ENCODE measurements at regions not wholly inside any gene's neighbourhood (a gene's known extent, or its start where the extent isn't known, plus 50 kb on each side); places are given as distances from the start of the nearest gene placed in this dataset.

DNA sequence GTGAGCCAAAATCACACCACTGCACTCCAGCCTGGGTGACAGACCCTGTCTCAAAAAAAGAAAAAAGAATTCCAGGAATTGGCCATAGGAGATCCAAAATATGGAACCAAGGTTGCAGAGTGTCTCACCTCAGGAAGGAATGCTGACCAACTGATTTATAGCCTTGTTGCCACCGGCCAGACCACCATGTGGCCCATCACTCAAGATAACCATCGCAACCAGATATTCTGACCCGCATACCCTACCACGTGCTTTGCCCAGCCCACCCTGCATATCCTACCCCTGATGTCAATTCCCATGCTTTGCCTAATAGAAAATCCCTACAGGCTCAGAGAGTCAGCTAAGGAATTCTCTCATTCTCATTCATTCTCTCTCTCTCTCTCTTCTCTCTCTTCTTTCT, 95.1 kb upstream of the DOCK9 start:
- no peak overlapping the region for H3K27ac ChIP-seq (ENCODE audit: low read depth)
- H3K36me3 ChIP-seq (ENCODE audit: insufficient read depth): peaks cover 2% of the 10 kb centered on the region
- no peaks in the 10 kb centered on the region for H3K4me1 ChIP-seq (ENCODE audit: insufficient read depth)
- H3K4me3 ChIP-seq (ENCODE audit: low read depth, low read length): no peak overlapping the region
- DNase-seq (ENCODE audit: extremely low spot score): no peak
- 86% methylated on average over 4 of the region's 4 CpGs for WGBS

DNA sequence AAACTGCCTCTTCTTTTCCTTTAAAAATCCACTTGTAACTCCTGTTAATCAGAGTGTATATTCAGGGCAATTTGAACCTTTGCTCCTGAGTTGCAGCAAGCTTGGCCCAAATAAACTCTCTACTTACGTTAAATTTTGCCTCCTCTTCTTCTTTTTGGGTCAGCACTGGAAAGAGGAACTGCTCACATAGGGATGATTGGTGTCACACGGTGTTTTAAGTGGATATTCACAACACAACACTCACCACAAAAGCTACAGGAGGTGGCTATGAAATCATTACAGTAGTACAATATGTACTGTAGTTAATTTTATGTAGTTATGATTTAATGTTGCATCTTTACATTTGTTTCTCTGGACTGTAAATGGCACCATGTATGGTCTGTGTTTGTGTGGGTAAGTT, 96.8 kb upstream of the DOCK9 start:
- no peak for DNase-seq (ENCODE audit: extremely low spot score)
- no peak overlapping the region for H3K4me3 ChIP-seq (ENCODE audit: low read depth, low read length)
- H3K4me1 ChIP-seq (ENCODE audit: insufficient read depth): no peaks in the 10 kb centered on the region
- 87% methylated on average over 2 of the region's 2 CpGs for WGBS
- H3K36me3 ChIP-seq (ENCODE audit: insufficient read depth): peaks cover 2% of the 10 kb centered on the region
- no peak overlapping the region for H3K27ac ChIP-seq (ENCODE audit: low read depth)

DNA sequence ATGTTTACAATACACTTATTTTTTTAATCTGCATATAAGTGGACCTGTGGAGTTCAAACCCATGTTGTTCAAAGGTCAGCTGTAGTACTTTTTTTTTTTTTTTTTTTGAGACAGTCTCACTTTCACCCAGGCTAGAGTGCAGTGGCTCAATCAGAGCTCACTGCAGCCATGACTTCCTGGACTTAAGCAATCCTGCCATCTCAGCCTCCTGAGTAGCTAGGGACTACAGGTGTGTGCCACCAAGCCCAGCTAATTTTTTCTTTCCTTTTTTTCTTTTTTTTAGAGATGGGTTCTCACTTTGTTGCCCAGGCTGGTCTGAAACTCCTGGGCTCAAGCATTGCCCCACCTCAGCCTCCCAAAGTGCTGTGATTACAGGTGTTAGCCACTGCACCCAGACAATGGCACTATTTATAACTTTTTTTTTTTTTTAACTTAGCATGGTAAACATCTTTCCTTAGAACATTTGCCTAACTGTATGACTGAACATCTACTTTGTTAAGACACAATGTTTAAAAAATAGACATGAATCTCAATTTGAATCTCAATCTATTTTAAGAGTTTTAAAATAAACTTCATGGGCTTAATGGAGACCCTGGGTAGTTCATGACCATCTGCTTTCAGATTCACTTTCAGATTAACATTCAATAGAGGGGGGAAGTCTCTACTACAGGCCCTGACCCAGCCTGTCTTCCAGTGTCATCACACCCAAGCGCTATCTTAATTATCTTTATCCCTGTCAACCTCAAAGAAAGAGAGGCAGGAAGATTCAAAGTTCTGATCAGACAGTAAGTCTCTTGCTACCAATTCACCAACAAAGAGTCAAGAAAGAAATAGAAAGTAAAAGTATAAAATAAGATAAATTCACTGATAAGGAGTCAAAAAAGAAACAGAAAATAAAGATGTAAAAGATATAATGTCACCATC, 97.7 kb upstream of the DOCK9 start:
- Histone ChIP-seq H3K27ac (ENCODE audit: low read depth) (no peak overlapping the region), H3K4me3 (ENCODE audit: low read depth, low read length) (no peak overlapping the region), H3K4me1 (ENCODE audit: insufficient read depth) (peaks cover 2% of the 10 kb centered on the region), H3K36me3 (ENCODE audit: insufficient read depth) (peaks cover 2% of the 10 kb centered on the region)
- WGBS: 95% methylated on average over 1 of the region's 1 CpG
- DNase-seq (ENCODE audit: extremely low spot score): no peak

DNA sequence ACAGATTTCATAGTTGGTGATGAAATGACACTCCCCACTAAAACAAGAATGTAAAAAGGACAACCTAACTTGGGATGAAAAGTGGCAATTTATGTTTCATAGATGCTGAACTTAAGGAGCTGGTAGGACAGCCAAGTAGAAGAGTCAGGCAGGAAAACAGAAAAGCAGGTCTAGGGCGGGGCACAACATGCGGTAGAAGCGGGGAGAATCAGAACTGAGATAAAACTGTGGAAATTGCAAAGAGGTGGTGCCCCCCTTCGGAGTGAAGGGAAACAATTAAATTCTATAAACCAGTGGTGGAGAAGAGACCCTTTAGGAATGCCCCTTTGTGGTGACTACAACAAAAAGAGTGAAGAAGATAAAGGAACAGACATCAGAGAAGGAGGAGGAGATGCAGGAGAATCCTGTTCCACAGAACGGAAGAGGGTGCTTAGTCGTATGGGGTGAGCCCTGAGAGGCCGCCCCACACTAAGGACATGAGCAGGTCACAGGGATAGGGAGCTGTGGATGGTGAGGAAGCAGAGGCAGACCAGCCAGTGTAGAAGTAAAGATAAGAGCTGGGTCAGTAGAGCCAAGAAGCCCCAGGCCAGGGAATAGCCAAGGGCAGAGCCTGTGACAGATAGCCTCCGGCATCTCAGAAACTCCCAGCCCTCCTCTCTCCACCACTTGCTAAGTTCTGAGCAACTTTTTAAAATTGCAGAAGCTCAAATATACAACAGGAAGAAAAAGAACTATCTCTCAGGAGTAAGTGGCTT, 100.3 kb upstream of the DOCK9 start:
- Histone ChIP-seq H3K27ac (ENCODE audit: low read depth) (no peak overlapping the region), H3K4me3 (ENCODE audit: low read depth, low read length) (no peak overlapping the region), H3K4me1 (ENCODE audit: insufficient read depth) (peaks cover 3% of the 10 kb centered on the region), H3K36me3 (ENCODE audit: insufficient read depth) (peaks cover 2% of the 10 kb centered on the region)
- no peak for DNase-seq (ENCODE audit: extremely low spot score)
- 89% methylated on average over 8 of the region's 8 CpGs for WGBS

DNA sequence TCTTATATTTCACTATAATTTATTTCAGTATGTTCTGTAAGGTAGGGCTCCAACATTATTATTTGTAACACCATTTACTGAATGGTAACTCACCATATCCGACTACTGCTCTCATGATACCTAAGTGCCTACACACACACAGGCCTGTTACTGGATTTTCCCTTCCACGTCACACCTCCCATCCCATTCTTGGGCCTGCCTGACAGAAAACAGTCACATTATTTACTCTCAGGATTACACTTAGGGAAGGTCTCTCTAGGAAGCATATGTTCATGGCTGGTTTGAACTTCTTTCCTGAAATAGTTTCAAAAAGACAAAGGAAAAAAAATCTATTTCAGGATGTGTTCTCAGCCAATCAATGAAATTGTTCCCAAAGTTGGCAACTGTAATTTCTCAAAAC, 102.3 kb upstream of the DOCK9 start:
- WGBS: 86% methylated on average over 2 of the region's 2 CpGs
- Histone ChIP-seq H3K4me1 (ENCODE audit: insufficient read depth) (peaks cover 3% of the 10 kb centered on the region), H3K36me3 (ENCODE audit: insufficient read depth) (no peaks in the 10 kb centered on the region), H3K4me3 (ENCODE audit: low read depth, low read length) (no peak overlapping the region), H3K27ac (ENCODE audit: low read depth) (no peak overlapping the region)
- DNase-seq (ENCODE audit: extremely low spot score): no peak

DNA sequence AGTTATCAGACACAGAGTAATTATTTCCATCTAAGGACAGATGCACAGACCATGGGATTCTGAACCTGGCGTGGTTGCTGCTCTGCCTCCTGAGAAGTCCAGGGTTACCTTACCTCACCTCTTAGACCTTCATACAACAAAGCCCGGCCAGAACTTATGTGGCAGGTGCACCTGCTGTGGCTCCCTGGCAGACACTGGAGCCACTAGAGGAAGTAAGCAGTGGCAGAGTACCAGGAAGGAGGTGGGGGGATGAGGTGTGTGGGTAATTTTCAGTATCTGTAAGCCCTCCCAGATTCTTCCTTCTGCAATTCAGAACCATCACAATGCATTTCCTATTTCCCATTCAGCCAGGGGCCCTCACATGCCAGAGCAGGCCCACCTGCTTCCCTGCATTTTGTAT, 106.1 kb upstream of the DOCK9 start:
- Histone ChIP-seq H3K4me1 (ENCODE audit: insufficient read depth) (peaks cover 3% of the 10 kb centered on the region), H3K27ac (ENCODE audit: low read depth) (no peak overlapping the region), H3K36me3 (ENCODE audit: insufficient read depth) (no peaks in the 10 kb centered on the region), H3K4me3 (ENCODE audit: low read depth, low read length) (no peak overlapping the region)
- no peak for DNase-seq (ENCODE audit: extremely low spot score)
- WGBS: 82% methylated on average over 2 of the region's 2 CpGs

DNA sequence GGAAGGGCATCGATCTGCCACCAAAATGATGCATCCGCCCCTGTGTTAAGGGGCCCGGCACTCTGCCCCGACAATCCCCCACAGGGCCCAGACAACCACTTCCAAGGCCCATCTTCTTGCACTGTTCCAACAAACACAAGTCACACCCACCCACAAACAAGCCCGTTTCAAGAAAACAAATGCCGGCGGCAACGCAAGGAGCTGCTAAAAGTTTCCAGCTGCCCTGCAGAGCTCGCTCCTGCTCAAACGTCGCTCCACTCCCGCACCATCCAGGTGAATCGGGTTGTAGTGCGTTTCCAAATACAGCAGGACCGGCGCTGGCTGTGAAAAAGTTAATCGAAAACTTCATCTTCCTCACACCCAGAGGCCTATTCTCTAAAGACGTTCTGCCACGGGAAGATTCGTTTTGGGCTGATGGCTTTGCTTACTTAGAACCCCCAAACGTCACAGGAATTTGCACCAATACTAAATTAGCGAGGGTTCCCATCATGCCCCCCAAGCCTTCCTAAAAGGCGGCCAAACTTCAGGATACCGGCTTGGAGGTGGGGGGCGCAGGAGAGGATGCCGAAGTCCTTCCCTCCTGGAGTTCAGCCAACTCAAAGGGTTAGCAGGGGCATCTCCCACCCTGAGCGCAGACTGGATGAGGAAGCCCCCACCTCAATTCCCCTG, 107.4 kb upstream of the DOCK9 start:
- H3K27ac ChIP-seq (ENCODE audit: low read depth): no peak overlapping the region
- peaks cover 1% of the 10 kb centered on the region for H3K4me1 ChIP-seq (ENCODE audit: insufficient read depth)
- 40% methylated on average over 27 of the region's 27 CpGs for WGBS
- H3K36me3 ChIP-seq (ENCODE audit: insufficient read depth): no peaks in the 10 kb centered on the region
- H3K4me3 ChIP-seq (ENCODE audit: low read depth, low read length): peak overlapping the region; percentile 67
- DNase-seq (ENCODE audit: extremely low spot score): no peak

DNA sequence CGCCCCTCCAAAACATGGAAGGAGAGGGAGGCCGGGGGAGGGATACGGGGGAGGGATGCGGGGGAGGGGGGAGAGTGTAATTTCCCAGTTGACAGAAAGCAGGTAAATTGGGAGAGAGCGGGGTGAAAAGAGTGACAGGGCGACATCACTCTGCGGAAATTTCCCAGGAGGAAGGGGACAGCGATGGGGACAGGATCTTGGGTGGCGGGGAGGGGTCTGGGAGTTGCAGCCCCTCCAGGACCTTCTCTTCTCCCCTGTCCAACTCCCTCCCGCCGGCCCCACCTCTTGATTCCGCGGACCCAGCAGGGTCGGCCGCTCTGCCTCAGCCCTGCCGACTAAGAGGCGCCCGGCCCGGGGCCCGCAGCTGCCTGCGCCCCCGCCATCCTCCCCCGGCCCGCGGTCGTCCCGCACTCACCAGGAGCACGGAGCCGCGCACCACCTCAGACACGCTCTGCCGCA, 108.0 kb upstream of the DOCK9 start:
- no peak overlapping the region for H3K27ac ChIP-seq (ENCODE audit: low read depth)
- no peak for DNase-seq (ENCODE audit: extremely low spot score)

DNA sequence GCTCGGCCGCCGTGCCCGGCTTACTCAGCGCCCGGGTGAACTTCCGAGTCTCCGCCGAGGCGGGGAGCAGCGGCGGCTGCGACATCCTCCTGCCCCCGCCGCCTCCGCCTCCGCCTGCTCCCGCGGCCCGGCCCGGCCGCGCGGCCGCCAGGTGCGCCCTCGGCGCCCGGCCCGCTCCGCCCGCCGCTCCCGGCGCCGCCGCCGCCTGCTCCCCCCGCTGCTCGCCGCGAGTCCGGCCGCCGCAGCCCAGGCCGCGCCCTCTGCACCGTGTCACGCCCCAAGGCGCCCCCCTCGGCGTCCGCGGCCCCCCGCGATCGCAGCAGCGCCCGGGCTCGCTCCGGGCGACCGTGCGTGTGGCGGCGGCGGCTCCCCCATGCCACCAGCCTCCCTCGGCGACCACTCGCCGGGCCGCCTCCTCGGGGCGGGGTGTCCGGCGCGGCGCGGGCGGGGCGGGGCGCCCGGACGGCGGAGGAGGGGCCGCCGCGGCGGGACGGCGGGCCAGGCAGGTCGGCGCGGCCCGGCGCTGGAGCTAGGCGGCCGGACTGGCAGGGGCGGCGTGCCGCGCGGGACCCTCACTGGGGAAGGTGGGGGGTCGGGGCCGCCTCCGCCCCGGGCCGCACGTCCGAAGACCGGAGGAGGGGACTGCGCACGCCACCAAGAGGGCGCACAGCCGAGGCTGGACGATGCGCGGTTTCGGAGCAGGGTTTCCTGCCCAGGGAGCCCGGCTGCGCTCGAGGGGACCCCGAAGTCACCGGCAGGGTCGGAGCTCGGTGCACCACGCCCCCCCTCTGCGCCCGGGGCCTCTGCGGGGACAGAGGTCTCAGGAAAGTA, 108.6 kb upstream of the DOCK9 start:
- H3K4me1 ChIP-seq (ENCODE audit: insufficient read depth): no peaks in the 10 kb centered on the region
- no peaks in the 10 kb centered on the region for H3K36me3 ChIP-seq (ENCODE audit: insufficient read depth)
- DNase-seq (ENCODE audit: extremely low spot score): no peak
- peak overlapping the region; percentile 67 for H3K4me3 ChIP-seq (ENCODE audit: low read depth, low read length)
- peak overlapping the region; percentile 90 for H3K27ac ChIP-seq (ENCODE audit: low read depth)
- WGBS: under 1% methylated on average over 130 of the region's 130 CpGs

More for the DNA sequence above, 108.0 kb upstream of the DOCK9 start:
- peaks cover 1% of the 10 kb centered on the region for H3K4me1 ChIP-seq (ENCODE audit: insufficient read depth)
- 5% methylated on average over 32 of the region's 32 CpGs for WGBS
- H3K36me3 ChIP-seq (ENCODE audit: insufficient read depth): no peaks in the 10 kb centered on the region
- peak overlapping the region; percentile 67 for H3K4me3 ChIP-seq (ENCODE audit: low read depth, low read length)

DNA sequence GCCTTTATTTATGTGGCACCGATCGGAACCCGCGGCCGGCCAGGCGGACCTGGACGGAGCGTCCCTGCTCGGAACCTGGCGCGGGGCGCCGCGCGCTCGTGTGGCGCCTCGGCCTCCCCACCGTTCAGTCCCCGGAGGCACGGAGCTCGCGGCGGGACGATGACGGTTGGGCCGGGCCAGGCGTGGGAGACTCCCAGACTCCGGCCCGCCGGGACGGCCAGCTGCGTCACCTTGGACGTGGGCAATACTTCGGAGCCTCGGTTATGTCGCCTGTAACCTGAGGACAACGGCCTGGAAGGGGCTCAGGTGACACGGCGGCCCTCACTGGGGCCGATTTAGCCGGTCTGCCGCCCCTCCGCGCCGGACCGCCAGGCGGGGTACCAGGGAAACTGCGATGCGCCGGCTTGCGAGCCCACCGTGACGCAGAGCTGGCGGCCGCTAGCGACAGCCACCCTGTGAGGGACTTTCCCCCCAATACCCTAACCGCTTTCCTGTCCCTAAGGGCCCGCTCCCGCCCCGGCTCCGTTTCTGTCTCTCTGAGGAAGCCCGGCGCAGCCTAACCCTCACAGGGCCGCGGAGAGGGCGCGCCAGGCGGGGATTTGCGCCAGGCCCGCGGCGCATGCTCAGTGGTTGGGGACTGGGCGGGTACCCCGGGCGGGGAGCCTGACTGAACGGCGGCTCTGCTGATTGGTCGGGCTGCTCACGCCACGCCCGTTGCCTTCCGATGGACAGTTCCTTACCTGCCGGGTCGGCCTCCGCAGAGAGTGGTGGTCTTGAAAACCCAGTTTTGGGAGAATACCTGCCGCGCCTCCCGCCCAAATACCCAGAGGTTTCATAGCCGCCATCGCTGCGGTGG, 109.5 kb upstream of the DOCK9 start:
- DNase-seq (ENCODE audit: extremely low spot score): peak; percentile 71
- H3K4me3 ChIP-seq (ENCODE audit: low read depth, low read length): peak overlapping the region; percentile 67
- H3K4me1 ChIP-seq (ENCODE audit: insufficient read depth): no peaks in the 10 kb centered on the region
- H3K27ac ChIP-seq (ENCODE audit: low read depth): peak overlapping the region; percentile 90
- under 1% methylated on average over 92 of the region's 92 CpGs for WGBS
- H3K36me3 ChIP-seq (ENCODE audit: insufficient read depth): no peaks in the 10 kb centered on the region

DNA sequence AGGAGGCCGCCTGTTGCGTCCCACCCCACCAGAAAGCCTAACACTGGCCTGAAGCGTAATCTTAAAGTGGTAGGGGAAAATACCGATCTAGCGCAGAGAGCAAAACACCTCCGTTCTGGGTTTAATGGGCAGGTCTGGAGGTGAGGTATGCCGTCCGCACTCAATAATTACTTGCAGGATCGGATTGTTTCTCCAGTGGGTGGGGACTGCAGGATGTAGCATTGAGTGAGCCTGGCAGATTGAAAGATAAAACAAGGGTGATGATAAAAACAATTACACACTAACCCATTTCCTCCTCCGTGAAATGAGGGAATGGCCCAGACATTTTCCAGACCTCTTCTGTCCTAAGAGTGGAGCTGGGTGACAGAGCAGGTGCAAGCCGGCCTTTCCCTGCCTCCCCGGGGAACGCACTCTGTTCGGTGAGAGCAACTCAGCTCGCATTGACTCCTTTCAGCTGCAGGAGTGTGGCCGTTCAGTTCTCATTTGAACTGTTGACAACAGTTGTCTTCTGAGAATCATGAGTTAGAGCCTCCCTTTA, 110.2 kb upstream of the DOCK9 start:
- WGBS: 22% methylated on average over 16 of the region's 16 CpGs
- DNase-seq (ENCODE audit: extremely low spot score): peak; percentile 21

DNA sequence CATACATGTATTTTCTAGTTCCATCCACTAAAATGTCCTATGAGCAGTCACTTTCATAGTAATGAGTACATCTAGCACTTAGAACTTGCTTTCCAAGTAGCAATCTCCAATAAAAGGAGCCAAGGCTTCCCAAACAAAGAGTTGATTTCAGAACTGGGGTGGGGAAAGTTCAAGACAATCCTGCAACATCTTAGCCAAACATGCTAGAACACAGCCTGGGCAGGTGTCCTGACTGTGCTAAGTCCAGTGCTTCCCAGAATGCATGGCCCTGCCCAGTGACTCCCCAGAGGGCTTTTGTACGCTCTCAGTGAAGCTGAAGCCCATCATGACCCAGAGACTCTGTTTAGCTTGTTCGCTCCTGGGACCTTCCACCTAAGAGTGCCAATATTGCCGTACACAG, 106.7 kb upstream of the UBAC2 start:
- Histone ChIP-seq H3K36me3 (ENCODE audit: insufficient read depth) (no peaks in the 10 kb centered on the region), H3K4me3 (ENCODE audit: low read depth, low read length) (no peak overlapping the region), H3K4me1 (ENCODE audit: insufficient read depth) (no peaks in the 10 kb centered on the region), H3K27ac (ENCODE audit: low read depth) (no peak overlapping the region)
- WGBS: 80% methylated on average over 3 of the region's 3 CpGs
- no peak for DNase-seq (ENCODE audit: extremely low spot score)

More for the DNA sequence above, 110.2 kb upstream of the DOCK9 start:
- Histone ChIP-seq H3K4me1 (ENCODE audit: insufficient read depth) (no peaks in the 10 kb centered on the region), H3K36me3 (ENCODE audit: insufficient read depth) (no peaks in the 10 kb centered on the region), H3K4me3 (ENCODE audit: low read depth, low read length) (peak overlapping the region; percentile 67), H3K27ac (ENCODE audit: low read depth) (peak overlapping the region; percentile 76)
